K562 (cell line): ENCODE measurements at regions not wholly inside any gene's neighbourhood (a gene's known extent, or its start where the extent isn't known, plus 50 kb on each side); places are given as distances from the start of the nearest gene placed in this dataset.
A peak's percentile ranks its signal among the peaks of the same experiment; 100 is the strongest.

Experiments
- RBM15 ChIP-seq: fragments of 200-400 bp; formaldehyde crosslinking; IDR thresholded peaks from 2 replicates; pipeline ENCODE4 v1.6.1; 2018; ENCODE audit warnings: mild to moderate bottlenecking, low read length, moderate library complexity; ENCODE audit not compliant: insufficient read depth
- SMAD2 ChIP-seq: fragments of 150-350 bp; IDR thresholded peaks from 2 replicates; pipeline ENCODE4 v1.6.1; 2014; ENCODE audit warnings: low read depth, mild to moderate bottlenecking, low read length
- ZNF134 ChIP-seq: fragments of 250-450 bp; sonication (Bioruptor Pico); conservative IDR thresholded peaks from 2 replicates; pipeline ENCODE4 v1.4.0; 2020
- ZNF316 ChIP-seq: fragments of 450-650 bp; IDR thresholded peaks from 2 replicates; pipeline ENCODE4 v1.6.1; 2016
- TF ChIP-seq, protein P1 (sequence below): fragments of 200-600 bp; sonication (generic); IDR thresholded peaks from one replicate; pipeline ENCODE4 v1.6.1; 2012; ENCODE audit warnings: mild to moderate bottlenecking, low read depth, low read length, inconsistent platforms
- TF ChIP-seq, protein P2 (sequence below): IDR thresholded peaks from 3 replicates; pipeline ENCODE4 v1.6.1; 2011; ENCODE audit warnings: borderline replicate concordance, mild to moderate bottlenecking; ENCODE audit not compliant: insufficient read length, insufficient read depth
- TF ChIP-seq, protein P3 (sequence below): fragments of 450-650 bp; formaldehyde crosslinking; IDR thresholded peaks from 2 replicates; pipeline ENCODE4 v1.4.0; 2020; ENCODE audit warnings: mild to moderate bottlenecking
- TF ChIP-seq, protein P4 (sequence below): fragments of 250-450 bp; sonication (Bioruptor Pico); IDR thresholded peaks from 2 replicates; pipeline ENCODE4 v1.5.0; 2021; ENCODE audit warnings: mild to moderate bottlenecking, borderline replicate concordance
- TF ChIP-seq, protein P5 (sequence below): sonication (generic); formaldehyde crosslinking; IDR thresholded peaks from 2 replicates; pipeline ENCODE4 v1.8.1; 2023; ENCODE audit warnings: mild to moderate bottlenecking, missing genetic modification reagents, moderate library complexity

DNA sequence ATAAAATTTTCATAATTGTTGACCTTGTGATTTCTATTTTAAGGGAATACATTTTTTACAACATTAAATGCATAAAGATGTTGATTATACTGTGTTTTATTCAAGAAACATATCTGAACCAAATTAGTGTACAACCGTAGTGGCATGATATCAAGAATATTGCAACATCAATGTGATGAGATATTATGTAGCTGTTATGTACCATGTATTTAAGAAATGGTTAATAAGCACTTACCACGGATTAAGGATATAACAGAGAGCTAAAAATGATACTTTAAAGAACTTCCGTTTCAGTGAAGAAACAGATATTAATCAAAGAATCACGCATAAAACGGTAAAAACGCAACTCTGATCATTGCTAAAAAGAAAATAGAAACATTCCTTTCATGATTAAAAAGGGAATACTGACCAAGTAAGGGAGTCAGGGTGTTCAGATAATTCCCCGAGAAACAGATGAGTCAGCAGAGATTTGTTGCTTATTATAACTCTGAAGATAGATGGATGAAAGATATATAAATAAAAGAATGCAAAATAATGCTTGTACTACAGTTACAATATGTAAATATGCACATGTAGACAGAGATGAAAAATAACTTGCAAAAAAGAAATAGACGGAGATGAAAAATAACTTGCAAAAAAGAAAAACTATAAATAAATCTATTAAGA is 281.9 kb upstream of the MAF start (continued):
- peak; percentile 93 for TF ChIP-seq ZNF316
- no peak for TF ChIP-seq SMAD2
- TF ChIP-seq, protein P1, sequence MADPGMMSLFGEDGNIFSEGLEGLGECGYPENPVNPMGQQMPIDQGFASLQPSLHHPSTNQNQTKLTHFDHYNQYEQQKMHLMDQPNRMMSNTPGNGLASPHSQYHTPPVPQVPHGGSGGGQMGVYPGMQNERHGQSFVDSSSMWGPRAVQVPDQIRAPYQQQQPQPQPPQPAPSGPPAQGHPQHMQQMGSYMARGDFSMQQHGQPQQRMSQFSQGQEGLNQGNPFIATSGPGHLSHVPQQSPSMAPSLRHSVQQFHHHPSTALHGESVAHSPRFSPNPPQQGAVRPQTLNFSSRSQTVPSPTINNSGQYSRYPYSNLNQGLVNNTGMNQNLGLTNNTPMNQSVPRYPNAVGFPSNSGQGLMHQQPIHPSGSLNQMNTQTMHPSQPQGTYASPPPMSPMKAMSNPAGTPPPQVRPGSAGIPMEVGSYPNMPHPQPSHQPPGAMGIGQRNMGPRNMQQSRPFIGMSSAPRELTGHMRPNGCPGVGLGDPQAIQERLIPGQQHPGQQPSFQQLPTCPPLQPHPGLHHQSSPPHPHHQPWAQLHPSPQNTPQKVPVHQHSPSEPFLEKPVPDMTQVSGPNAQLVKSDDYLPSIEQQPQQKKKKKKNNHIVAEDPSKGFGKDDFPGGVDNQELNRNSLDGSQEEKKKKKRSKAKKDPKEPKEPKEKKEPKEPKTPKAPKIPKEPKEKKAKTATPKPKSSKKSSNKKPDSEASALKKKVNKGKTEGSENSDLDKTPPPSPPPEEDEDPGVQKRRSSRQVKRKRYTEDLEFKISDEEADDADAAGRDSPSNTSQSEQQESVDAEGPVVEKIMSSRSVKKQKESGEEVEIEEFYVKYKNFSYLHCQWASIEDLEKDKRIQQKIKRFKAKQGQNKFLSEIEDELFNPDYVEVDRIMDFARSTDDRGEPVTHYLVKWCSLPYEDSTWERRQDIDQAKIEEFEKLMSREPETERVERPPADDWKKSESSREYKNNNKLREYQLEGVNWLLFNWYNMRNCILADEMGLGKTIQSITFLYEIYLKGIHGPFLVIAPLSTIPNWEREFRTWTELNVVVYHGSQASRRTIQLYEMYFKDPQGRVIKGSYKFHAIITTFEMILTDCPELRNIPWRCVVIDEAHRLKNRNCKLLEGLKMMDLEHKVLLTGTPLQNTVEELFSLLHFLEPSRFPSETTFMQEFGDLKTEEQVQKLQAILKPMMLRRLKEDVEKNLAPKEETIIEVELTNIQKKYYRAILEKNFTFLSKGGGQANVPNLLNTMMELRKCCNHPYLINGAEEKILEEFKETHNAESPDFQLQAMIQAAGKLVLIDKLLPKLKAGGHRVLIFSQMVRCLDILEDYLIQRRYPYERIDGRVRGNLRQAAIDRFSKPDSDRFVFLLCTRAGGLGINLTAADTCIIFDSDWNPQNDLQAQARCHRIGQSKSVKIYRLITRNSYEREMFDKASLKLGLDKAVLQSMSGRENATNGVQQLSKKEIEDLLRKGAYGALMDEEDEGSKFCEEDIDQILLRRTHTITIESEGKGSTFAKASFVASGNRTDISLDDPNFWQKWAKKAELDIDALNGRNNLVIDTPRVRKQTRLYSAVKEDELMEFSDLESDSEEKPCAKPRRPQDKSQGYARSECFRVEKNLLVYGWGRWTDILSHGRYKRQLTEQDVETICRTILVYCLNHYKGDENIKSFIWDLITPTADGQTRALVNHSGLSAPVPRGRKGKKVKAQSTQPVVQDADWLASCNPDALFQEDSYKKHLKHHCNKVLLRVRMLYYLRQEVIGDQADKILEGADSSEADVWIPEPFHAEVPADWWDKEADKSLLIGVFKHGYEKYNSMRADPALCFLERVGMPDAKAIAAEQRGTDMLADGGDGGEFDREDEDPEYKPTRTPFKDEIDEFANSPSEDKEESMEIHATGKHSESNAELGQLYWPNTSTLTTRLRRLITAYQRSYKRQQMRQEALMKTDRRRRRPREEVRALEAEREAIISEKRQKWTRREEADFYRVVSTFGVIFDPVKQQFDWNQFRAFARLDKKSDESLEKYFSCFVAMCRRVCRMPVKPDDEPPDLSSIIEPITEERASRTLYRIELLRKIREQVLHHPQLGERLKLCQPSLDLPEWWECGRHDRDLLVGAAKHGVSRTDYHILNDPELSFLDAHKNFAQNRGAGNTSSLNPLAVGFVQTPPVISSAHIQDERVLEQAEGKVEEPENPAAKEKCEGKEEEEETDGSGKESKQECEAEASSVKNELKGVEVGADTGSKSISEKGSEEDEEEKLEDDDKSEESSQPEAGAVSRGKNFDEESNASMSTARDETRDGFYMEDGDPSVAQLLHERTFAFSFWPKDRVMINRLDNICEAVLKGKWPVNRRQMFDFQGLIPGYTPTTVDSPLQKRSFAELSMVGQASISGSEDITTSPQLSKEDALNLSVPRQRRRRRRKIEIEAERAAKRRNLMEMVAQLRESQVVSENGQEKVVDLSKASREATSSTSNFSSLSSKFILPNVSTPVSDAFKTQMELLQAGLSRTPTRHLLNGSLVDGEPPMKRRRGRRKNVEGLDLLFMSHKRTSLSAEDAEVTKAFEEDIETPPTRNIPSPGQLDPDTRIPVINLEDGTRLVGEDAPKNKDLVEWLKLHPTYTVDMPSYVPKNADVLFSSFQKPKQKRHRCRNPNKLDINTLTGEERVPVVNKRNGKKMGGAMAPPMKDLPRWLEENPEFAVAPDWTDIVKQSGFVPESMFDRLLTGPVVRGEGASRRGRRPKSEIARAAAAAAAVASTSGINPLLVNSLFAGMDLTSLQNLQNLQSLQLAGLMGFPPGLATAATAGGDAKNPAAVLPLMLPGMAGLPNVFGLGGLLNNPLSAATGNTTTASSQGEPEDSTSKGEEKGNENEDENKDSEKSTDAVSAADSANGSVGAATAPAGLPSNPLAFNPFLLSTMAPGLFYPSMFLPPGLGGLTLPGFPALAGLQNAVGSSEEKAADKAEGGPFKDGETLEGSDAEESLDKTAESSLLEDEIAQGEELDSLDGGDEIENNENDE, result no peak
- TF ChIP-seq, protein P2, sequence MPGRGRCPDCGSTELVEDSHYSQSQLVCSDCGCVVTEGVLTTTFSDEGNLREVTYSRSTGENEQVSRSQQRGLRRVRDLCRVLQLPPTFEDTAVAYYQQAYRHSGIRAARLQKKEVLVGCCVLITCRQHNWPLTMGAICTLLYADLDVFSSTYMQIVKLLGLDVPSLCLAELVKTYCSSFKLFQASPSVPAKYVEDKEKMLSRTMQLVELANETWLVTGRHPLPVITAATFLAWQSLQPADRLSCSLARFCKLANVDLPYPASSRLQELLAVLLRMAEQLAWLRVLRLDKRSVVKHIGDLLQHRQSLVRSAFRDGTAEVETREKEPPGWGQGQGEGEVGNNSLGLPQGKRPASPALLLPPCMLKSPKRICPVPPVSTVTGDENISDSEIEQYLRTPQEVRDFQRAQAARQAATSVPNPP, result no peak
- TF ChIP-seq, protein P3, sequence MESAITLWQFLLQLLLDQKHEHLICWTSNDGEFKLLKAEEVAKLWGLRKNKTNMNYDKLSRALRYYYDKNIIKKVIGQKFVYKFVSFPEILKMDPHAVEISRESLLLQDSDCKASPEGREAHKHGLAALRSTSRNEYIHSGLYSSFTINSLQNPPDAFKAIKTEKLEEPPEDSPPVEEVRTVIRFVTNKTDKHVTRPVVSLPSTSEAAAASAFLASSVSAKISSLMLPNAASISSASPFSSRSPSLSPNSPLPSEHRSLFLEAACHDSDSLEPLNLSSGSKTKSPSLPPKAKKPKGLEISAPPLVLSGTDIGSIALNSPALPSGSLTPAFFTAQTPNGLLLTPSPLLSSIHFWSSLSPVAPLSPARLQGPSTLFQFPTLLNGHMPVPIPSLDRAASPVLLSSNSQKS (CRISPR knock-in tag), result no peak
- TF ChIP-seq, protein P4, sequence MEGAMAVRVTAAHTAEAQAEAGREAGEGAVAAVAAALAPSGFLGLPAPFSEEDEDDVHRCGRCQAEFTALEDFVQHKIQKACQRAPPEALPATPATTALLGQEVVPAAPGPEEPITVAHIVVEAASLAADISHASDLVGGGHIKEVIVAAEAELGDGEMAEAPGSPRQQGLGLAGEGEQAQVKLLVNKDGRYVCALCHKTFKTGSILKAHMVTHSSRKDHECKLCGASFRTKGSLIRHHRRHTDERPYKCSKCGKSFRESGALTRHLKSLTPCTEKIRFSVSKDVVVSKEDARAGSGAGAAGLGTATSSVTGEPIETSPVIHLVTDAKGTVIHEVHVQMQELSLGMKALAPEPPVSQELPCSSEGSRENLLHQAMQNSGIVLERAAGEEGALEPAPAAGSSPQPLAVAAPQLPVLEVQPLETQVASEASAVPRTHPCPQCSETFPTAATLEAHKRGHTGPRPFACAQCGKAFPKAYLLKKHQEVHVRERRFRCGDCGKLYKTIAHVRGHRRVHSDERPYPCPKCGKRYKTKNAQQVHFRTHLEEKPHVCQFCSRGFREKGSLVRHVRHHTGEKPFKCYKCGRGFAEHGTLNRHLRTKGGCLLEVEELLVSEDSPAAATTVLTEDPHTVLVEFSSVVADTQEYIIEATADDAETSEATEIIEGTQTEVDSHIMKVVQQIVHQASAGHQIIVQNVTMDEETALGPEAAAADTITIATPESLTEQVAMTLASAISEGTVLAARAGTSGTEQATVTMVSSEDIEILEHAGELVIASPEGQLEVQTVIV (CRISPR knock-in tag), result no peak
- no peak for TF ChIP-seq RBM15
- TF ChIP-seq, protein P5, sequence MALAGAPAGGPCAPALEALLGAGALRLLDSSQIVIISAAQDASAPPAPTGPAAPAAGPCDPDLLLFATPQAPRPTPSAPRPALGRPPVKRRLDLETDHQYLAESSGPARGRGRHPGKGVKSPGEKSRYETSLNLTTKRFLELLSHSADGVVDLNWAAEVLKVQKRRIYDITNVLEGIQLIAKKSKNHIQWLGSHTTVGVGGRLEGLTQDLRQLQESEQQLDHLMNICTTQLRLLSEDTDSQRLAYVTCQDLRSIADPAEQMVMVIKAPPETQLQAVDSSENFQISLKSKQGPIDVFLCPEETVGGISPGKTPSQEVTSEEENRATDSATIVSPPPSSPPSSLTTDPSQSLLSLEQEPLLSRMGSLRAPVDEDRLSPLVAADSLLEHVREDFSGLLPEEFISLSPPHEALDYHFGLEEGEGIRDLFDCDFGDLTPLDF, result no peak
- no peak for TF ChIP-seq ZNF134 (CRISPR knock-in tag)
